Fibroblast of skin of abdomen (primary cell): ENCODE measurements at regions not wholly inside any gene's neighbourhood (a gene's known extent, or its start where the extent isn't known, plus 50 kb on each side); places are given as distances from the start of the nearest gene placed in this dataset.
"Not testable (repeated sequence)": the region's sequence is repeated elsewhere in the genome, so short reads cannot be mapped to it uniquely, and the experiment has no call there.

Experiments used
- DNase-seq: peaks from one replicate; pipeline ENCODE4 v3.0.0-alpha.2; 2013

DNA sequence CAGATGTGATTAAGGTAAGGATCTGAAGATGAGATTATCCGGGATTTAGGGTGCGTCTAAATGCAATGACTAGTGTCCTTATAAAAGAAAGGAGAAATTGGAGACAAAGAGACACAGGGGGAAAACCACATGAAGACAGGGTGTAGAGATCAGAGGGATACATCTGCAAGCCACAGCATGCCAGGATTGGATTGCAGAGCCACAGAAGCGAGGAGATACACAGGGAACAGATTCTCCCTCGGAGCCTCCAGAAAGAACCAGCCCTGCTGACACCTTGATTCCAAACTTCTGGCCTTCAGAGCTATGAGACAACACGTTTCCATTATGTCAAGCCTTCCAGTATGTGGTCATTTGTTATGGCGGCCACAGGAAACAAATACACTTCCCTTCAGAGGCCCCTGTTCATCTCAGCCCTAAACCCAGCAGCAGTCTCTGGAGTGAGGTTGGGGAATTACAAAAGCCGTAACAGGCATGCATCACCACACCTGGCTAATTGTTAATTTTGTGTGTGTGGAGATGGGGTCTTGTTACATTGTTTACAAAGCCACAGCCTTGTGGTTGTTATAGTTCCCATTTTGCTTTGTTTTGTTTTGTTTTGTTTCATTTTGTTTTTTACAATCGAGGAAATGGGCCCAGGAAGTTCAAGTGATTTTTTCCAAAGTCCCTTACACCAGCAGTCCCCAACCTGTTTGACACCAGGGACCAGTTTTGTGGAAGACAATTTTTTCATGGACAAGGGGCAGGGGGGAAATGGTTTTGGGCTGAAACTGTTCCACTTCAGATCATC is 51.6 kb upstream of the LYRM9 start:
- DNase-seq, result no peak

GRCh38 chr17:27945333-27945616 is 52.1 kb upstream of the LYRM9 start:
- DNase-seq, result no peak

DNA sequence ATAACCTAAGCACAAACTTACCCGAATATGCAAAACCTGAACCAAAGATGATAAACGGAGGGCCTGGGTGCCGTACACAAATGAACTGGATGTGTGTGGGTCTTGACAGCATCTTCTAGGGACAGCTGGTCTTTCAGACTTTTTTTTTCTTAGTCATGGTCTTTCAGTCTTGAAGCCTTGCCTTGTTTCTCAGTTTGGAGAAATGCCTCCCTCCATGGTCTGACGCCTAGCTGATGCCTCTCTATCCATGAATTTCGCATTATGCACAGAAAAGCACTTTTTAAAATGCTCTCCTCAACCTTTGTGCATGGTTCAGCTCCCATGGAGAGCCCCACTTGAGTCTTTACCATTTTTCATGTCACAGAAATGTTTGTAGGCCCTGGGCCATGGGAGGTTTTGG is 52.8 kb upstream of the LYRM9 start:
- DNase-seq, result no peak

DNA sequence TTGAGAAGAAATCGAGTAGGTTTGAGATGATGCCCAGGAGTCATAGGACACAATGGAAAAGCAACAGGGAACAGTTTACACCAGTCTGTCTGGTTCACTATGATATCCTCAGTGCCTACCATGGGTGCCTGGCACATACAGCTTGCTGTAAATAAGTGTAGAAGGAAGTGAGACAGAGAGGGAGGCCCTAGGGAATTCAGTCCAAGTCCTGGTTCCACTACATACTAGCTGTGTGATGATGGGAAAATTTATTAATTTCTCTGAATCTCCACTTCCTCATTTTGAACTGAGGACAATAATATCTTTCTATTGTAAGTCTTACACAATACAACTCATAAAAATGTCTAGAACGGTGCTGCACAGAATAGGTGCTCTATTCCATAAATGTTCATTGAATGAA is 53.3 kb upstream of the LYRM9 start:
- no peak for DNase-seq

- no peak for DNase-seq
Measured at GRCh38 chr17:27947005-27947406, 53.8 kb upstream of the LYRM9 start.

DNA sequence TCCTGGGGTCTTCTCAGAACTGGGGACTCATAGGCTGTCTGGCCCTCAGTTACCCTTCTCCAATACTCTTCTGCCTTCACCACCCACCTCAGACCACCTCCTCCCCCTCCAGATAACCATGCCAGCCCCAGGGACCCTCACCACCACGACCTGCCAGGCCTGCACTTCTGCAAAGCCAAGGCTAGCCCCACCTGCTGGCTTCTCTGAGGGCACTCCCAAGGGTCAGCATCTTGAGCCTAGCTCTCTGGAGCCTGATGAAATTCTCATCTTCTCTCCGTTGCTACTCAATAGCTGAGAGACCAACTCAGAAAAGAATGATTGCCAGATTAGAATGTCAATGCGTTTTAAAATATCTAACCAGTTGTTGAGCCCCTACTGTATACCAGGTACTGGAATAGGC is 56.1 kb upstream of the LYRM9 start:
- DNase-seq, result no peak

GRCh38 chr17:27950225-27950624 is 57.1 kb upstream of the LYRM9 start:
- not testable (repeated sequence) for DNase-seq

- no peak for DNase-seq
Measured at GRCh38 chr17:27950995-27951394, 57.8 kb upstream of the LYRM9 start.

DNA sequence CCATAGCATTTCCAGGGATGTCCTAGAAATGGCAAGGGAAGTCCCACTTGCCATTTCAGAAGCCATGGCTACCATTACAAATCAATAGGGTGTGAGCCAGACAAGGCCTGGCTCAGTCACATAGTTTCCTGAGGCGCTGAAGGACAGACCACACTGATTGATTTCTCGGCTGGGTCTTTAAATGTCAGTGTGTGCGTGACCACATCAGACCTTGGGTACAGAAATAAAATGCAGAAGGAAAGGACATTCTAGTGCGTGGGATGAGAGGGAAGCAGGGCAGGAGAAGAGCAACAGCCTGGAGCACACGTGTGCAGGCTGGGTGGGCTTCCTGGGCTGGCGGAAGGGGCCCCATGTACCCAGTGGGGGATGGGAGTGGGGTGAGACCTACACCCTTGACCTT is 58.7 kb upstream of the LYRM9 start:
- DNase-seq, result no peak

GRCh38 chr17:27952366-27952765 is 59.2 kb upstream of the LYRM9 start:
- no peak for DNase-seq

GRCh38 chr17:27954548-27955495 is 61.7 kb upstream of the LYRM9 start:
- DNase-seq, result no peak

GRCh38 chr17:27956601-27957445 is 63.7 kb upstream of the LYRM9 start:
- no peak for DNase-seq

DNA sequence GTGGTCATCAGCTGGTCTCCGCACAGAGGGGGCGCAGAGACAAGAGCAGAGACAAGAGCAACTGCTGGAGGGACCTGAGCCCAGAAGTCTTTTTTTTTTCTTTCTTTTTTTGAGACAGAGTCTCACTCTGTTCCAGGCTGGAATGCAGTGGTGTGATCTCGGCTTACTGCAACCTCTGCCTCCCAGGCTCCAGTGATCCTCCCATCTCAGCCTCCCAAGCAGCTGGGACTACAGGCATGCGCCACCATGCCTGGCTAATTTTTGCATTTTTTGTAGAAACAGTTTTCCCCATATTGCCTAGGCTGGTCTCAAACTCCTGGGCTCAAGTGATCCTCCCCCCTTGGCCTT is 64.3 kb upstream of the LYRM9 start:
- DNase-seq, result not testable (repeated sequence)

DNA sequence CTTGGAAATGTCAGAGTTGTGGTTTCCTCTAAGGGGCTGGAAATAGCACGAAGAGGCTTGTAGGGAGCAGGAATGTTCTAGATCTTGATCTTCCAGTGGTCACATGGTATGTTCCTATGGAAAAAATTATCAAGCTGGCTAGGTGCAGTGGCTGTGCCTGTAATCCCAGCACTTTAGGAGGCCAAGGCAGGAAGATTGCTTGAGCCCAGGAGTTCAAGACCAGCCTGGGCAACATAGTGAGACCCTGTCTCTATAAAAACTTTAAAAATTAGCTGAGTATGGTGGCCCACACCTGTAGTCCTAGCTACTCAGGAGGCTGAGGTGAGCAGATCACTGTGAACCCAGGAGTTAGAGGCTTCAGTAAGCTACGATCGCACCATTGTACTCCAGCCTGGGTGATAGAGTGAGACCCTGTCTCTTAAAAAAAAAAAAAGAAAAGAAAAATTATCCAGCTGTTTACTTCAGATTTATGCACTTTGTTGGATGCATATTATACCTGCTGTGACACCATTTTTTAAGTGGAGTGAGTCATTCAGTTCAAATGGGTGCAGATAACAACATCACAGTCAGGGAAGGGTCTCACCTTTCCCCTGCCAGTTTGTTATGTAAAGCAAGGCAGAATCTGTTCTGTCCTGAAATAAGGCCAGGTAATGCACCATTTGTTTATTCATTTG is 65.7 kb upstream of the LYRM9 start:
- DNase-seq, result no peak

DNA sequence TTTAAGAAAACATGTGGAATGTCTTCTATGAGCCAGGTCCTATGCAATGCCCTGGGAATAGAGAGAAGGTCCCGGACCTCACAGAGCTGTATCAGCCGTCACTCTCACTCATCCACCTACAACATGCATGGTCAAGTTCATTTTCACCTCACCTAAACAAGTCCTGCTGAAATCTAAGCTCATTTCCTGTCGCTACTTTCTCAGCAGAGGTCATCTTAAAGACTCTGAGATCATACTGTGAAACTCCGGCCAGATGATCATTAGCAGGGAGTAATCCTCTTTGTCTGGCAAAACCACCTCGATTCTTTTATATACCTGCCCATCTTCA is 66.2 kb upstream of the LYRM9 start:
- DNase-seq, result no peak

GRCh38 chr17:27960183-27960849 is 67.2 kb upstream of the LYRM9 start:
- DNase-seq, result no peak

DNA sequence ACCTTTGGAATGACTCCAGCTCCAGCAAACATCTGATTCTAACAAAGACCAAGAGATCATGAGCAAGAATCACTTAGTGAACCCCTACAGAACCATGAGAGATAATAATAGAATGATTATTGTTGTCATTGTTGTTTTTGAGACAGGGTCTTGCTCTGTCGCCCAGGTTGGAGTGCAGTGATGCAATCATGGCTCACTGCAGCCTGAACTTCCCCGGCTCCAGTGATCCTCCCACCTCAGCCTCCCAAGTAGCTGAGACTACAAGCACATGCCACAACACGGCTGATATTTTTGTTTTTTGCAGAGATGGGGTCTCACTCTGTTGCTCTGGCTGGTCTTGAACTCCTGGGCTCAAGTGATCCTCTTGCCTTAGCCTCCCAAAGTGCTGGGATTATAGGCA is 69.4 kb upstream of the LYRM9 start:
- not testable (repeated sequence) for DNase-seq

- DNase-seq, result no peak
Measured at GRCh38 chr17:27965224-27965623, 72.1 kb upstream of the LYRM9 start.

DNA sequence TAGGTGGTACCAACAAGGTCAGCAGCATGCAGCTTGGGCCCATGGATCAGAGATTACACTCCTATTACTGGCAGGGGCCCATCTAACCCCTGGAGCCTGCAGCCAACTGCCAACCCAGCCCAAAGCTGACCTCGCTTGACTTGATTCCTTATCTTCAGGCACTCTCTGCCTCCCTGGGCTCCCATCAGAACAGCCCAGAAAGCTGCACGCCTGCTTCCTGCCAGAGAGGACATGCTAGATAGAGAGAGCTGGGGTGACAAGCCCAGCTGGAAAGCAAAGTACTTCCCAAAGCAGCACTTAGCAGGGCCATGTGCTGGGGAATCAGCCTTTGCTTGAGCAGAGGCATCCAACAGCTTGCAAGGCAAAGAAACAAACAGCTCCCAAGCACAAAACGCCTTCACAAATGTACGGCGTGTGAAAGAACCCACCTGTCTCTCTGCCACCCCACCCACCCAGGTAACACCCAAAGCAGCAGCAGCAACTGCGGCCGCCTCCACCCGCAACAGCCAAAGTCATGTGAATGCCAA is 74.2 kb upstream of the NLK start:
- no peak for DNase-seq

- no peak for DNase-seq
Measured at GRCh38 chr17:27970587-27970986, 71.9 kb upstream of the NLK start.

DNA sequence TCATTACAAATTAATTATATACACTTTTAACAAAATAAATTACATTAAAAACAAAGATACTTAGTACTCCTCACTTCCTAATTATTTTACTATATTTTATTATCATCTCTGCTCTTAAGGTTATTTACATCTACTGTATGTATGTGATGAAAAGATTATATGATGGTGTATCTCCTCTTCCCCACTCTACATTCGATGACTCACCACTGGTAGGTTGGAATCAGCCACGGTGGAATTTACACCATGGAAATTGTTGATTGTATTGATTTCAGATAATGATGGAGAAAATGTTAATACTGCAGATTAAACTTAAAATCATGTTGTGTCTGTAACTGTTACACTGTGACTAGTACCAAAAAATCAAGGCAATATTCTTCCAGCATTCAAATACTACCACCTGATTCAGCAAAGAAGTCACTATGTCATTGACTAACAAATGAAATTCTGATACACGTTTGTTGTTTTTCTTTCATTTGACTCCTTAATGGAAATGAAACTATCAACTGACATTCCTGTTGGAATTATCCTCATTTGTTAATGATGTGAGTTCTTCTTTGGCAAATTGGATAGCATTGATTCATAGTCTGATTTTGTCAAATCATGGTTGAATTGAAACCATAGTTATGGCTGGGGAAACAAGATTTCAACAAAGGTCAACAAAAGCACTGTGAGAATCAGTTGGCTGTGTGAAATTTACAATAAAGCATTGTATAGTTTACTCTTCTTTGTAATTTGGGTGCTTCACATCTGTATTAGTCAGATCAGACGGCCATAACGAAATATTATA is 69.0 kb upstream of the NLK start:
- DNase-seq, result no peak
